H1 (cell line): ENCODE measurements at regions not wholly inside any gene's neighbourhood (a gene's known extent, or its start where the extent isn't known, plus 50 kb on each side); places are given as distances from the start of the nearest gene placed in this dataset.

Experiments used
- CTCF ChIA-PET: fragments of 300-600 bp; sonication (Branson Sonifier 250); formaldehyde crosslinking; loops from one replicate; lab custom pipeline; 2021; ENCODE audit not compliant: partially characterized antibody; lab: Charles Lee
- POLR2A ChIA-PET: fragments of 300-600 bp; sonication (Branson Sonifier 250); formaldehyde crosslinking; loops from one replicate; lab custom pipeline; 2021; ENCODE audit warnings: inconsistent platforms; ENCODE audit not compliant: partially characterized antibody; lab: Charles Lee
- DNase-seq, 2 experiments: peaks; one replicate each; pipeline versions ENCODE4 v3.0.0 to v3.0.0-alpha.2; 2010 to 2022; ENCODE audit warnings: low spot score in 2 of 2, low read depth in 1 of 2, mixed read lengths in 1 of 2
- FAIRE-seq: peaks from 2 replicates; lab custom pipeline; 2011; peaks lifted over from hg19 to GRCh38; lab: Jason Lieb, UNC
- H2AFZ ChIP-seq: 2 replicates; pipeline ENCODE4 v1.8.1; 2012; ENCODE audit warnings: low read length, inconsistent platforms
- H2AK5ac ChIP-seq: 2 replicates; pipeline ENCODE4 v1.6.1; 2013; ENCODE audit warnings: low read depth, low read length
- H2BK120ac ChIP-seq: replicated peaks from 2 replicates; pipeline ENCODE3; 2013; ENCODE audit warnings: low read depth, low read length, inconsistent platforms
- H2BK12ac ChIP-seq: 2 replicates; pipeline ENCODE4 v1.6.1; 2013; ENCODE audit warnings: low read depth, low read length
- H2BK15ac ChIP-seq: 2 replicates; pipeline ENCODE4 v1.6.1; 2013; ENCODE audit warnings: low read length
- H2BK20ac ChIP-seq: 2 replicates; pipeline ENCODE4 v1.6.1; 2013; ENCODE audit warnings: low read length
- H2BK5ac ChIP-seq: 2 replicates; pipeline ENCODE4 v1.6.1; 2013; ENCODE audit warnings: low read depth, low read length
- H3K14ac ChIP-seq: 2 replicates; pipeline ENCODE4 v1.6.1; 2013; ENCODE audit warnings: inconsistent platforms; ENCODE audit not compliant: insufficient read length
- H3K18ac ChIP-seq: 2 replicates; pipeline ENCODE4 v1.6.1; 2013; ENCODE audit warnings: low read length; ENCODE audit errors: extremely low read depth
- H3K23ac ChIP-seq: 2 replicates; pipeline ENCODE4 v1.6.1; 2013; ENCODE audit warnings: inconsistent platforms; ENCODE audit not compliant: insufficient read length
- H3K23me2 ChIP-seq: 2 replicates; pipeline ENCODE4 v1.6.1; 2013; ENCODE audit warnings: low read depth, low read length
- H3K27ac ChIP-seq: 2 replicates; pipeline ENCODE4 v1.6.1; 2011; ENCODE audit warnings: low read depth, low read length, inconsistent platforms
- H3K27me3 ChIP-seq, 4 experiments: replicated peaks in 1 of 4; 1 replicate in 1 of 4; 2 replicates in 3 of 4; pipeline versions ENCODE4 v1.6.1 to v1.8.1; 2011 to 2013; ENCODE audit warnings: low read length in 3 of 4, mild to moderate bottlenecking in 3 of 4, inconsistent platforms in 2 of 4, mixed read lengths in 2 of 4, moderate library complexity in 1 of 4; ENCODE audit not compliant: control insufficient read depth in 3 of 4, insufficient read depth in 3 of 4; ENCODE audit errors: extremely low read depth in 1 of 4
- H3K36me3 ChIP-seq, 4 experiments: 2 replicates each; pipeline versions ENCODE4 v1.6.1 to v1.8.1; 2011 to 2013; ENCODE audit warnings: mild to moderate bottlenecking in 4 of 4, low read length in 3 of 4, moderate library complexity in 2 of 4, control low read depth in 1 of 4, inconsistent platforms in 1 of 4; ENCODE audit not compliant: insufficient read depth in 4 of 4, control insufficient read depth in 2 of 4
- H3K4ac ChIP-seq: replicated peaks from 2 replicates; pipeline ENCODE3; 2013; ENCODE audit warnings: low read length, low read depth, mixed read lengths, inconsistent platforms; ENCODE audit not compliant: insufficient read length
- H3K4me1 ChIP-seq, 4 experiments: replicated peaks in 1 of 4; 1 replicate in 1 of 4; 2 replicates in 3 of 4; pipeline versions ENCODE4 v1.6.1 to v1.8.1; 2011 to 2013; ENCODE audit warnings: low read length in 3 of 4, inconsistent platforms in 2 of 4, mixed read lengths in 1 of 4; ENCODE audit not compliant: insufficient read depth in 4 of 4, control insufficient read depth in 3 of 4
- H3K4me2 ChIP-seq, 2 experiments: 2 replicates each; pipeline versions ENCODE4 v1.6.1 to v1.8.1; 2011 to 2013; ENCODE audit warnings: low read depth in 2 of 2, low read length in 2 of 2, control low read depth in 1 of 2, inconsistent platforms in 1 of 2, mild to moderate bottlenecking in 1 of 2; ENCODE audit not compliant: insufficient read depth in 1 of 2
- H3K4me3 ChIP-seq, 4 experiments: fragments of 200-600, 300-600 bp in 1 of 4; sonication (generic), shearing (Covaris generic), sonication (Bioruptor Twin) in 1 of 4; 2 replicates each; pipeline versions ENCODE4 v1.5.1 to v1.8.1; 2011 to 2016; ENCODE audit warnings: low read length in 4 of 4, low read depth in 3 of 4, control low read depth in 2 of 4, inconsistent platforms in 2 of 4, mild to moderate bottlenecking in 2 of 4, mixed read lengths in 1 of 4, moderate library complexity in 1 of 4; ENCODE audit not compliant: insufficient read depth in 2 of 4; ENCODE audit errors: extremely low read depth in 1 of 4
- H3K56ac ChIP-seq: replicated peaks from 2 replicates; pipeline ENCODE3; 2013; ENCODE audit warnings: low read depth, mild to moderate bottlenecking, mixed read lengths, low read length, inconsistent platforms; ENCODE audit not compliant: insufficient read length
- H3K79me1 ChIP-seq: 2 replicates; pipeline ENCODE4 v1.6.1; 2013; ENCODE audit warnings: low read depth, low read length, control low read depth
- H3K79me2 ChIP-seq, 2 experiments: 2 replicates each; pipeline versions ENCODE4 v1.6.1 to v1.8.1; 2012 to 2013; ENCODE audit warnings: low read length in 2 of 2, mild to moderate bottlenecking in 2 of 2, inconsistent platforms in 1 of 2; ENCODE audit not compliant: insufficient read depth in 2 of 2, control insufficient read depth in 1 of 2
- H3K9ac ChIP-seq, 4 experiments: replicated peaks in 1 of 4; 1 replicate in 1 of 4; 2 replicates in 3 of 4; pipeline versions ENCODE4 v1.6.1 to v1.8.1; 2011 to 2013; ENCODE audit warnings: low read depth in 3 of 4, low read length in 3 of 4, control low read depth in 2 of 4, mild to moderate bottlenecking in 2 of 4, moderate library complexity in 2 of 4, inconsistent platforms in 1 of 4; ENCODE audit errors: extremely low read depth in 1 of 4
- H3K9me3 ChIP-seq, 2 experiments: 2 replicates each; pipeline versions ENCODE4 v1.6.1 to v1.8.1; 2012 to 2013; ENCODE audit warnings: mild to moderate bottlenecking in 2 of 2, moderate library complexity in 2 of 2, control low read depth in 1 of 2, inconsistent platforms in 1 of 2, low read depth in 1 of 2, low read length in 1 of 2, mixed read lengths in 1 of 2; ENCODE audit not compliant: insufficient read depth in 2 of 2
- H4K20me1 ChIP-seq, 2 experiments: replicated peaks in 1 of 2; 2 replicates each; pipeline versions ENCODE3 to v1.8.1; 2011 to 2013; ENCODE audit warnings: inconsistent platforms in 2 of 2, low read length in 2 of 2, mild to moderate bottlenecking in 1 of 2; ENCODE audit not compliant: insufficient read depth in 2 of 2, control insufficient read depth in 1 of 2
- H4K5ac ChIP-seq: 2 replicates; pipeline ENCODE4 v1.6.1; 2013; ENCODE audit warnings: low read length, low read depth, mixed read lengths, inconsistent platforms; ENCODE audit not compliant: insufficient read length
- H4K8ac ChIP-seq: 2 replicates; pipeline ENCODE4 v1.8.0; 2013; ENCODE audit warnings: mild to moderate bottlenecking, moderate library complexity, low read length, inconsistent platforms; ENCODE audit not compliant: insufficient read depth; ENCODE audit errors: extremely low read depth
- H4K91ac ChIP-seq: replicated peaks from 2 replicates; pipeline ENCODE3; 2013; ENCODE audit warnings: low read length, mixed read lengths, inconsistent platforms; ENCODE audit not compliant: insufficient read length
- CBX5 ChIP-seq: fragments of 300-800, 300-1000 bp; sonication (generic); IDR thresholded peaks from 2 replicates; pipeline ENCODE4 v1.7.1; 2016; ENCODE audit warnings: antibody characterized with exemption, low read length, low read depth
- E2F6 ChIP-seq: IDR thresholded peaks from 2 replicates; pipeline ENCODE4 v1.6.1; 2012; ENCODE audit warnings: inconsistent platforms
- EZH2 ChIP-seq: fragments of 200-600 bp; sonication (generic); IDR thresholded peaks from 2 replicates; pipeline ENCODE4 v1.7.1; 2012; ENCODE audit warnings: low read depth, mild to moderate bottlenecking, moderate library complexity, low read length, inconsistent platforms; ENCODE audit not compliant: severe bottlenecking
- NRF1 ChIP-seq: IDR thresholded peaks from 2 replicates; pipeline ENCODE4 v1.6.1; 2011; ENCODE audit warnings: mild to moderate bottlenecking, low read depth, low read length, improper control_type of control experiment
- PHF8 ChIP-seq: fragments of 200-600 bp; sonication (generic); conservative IDR thresholded peaks from 2 replicates; pipeline ENCODE4 v1.7.1; 2012; ENCODE audit warnings: low read depth, mild to moderate bottlenecking, inconsistent platforms, low read length, moderate library complexity
- RFX5 ChIP-seq: IDR thresholded peaks from 2 replicates; pipeline ENCODE4 v1.6.1; 2011; ENCODE audit warnings: low read depth, low read length, improper control_type of control experiment, borderline replicate concordance
- SP2 ChIP-seq: IDR thresholded peaks from 2 replicates; pipeline ENCODE4 v1.6.1; 2012; ENCODE audit warnings: mild to moderate bottlenecking, low read length, inconsistent platforms
- TBP ChIP-seq: IDR thresholded peaks from 2 replicates; pipeline ENCODE4 v1.6.1; 2011; ENCODE audit warnings: low read depth, low read length, improper control_type of control experiment
- WGBS, 2 experiments: shearing (Covaris generic) in 1 of 2; methylation state at CpG; one replicate each; pipeline versions ENCODE4 v1.1.6 to v1.1.7; 2013 to 2015; ENCODE audit warnings: low lambda C conversion rate in 2 of 2, mixed read lengths in 2 of 2, inconsistent platforms in 1 of 2, low coverage in 1 of 2, missing lambda C conversion rate in 1 of 2; ENCODE audit not compliant: insufficient replicate concordance in 2 of 2, insufficient coverage in 1 of 2, insufficient read length in 1 of 2; ENCODE audit errors: extremely low coverage in 1 of 2, missing lambda C conversion rate in 1 of 2; 5-methylcytosine and 5-hydroxymethylcytosine counted together

DNA sequence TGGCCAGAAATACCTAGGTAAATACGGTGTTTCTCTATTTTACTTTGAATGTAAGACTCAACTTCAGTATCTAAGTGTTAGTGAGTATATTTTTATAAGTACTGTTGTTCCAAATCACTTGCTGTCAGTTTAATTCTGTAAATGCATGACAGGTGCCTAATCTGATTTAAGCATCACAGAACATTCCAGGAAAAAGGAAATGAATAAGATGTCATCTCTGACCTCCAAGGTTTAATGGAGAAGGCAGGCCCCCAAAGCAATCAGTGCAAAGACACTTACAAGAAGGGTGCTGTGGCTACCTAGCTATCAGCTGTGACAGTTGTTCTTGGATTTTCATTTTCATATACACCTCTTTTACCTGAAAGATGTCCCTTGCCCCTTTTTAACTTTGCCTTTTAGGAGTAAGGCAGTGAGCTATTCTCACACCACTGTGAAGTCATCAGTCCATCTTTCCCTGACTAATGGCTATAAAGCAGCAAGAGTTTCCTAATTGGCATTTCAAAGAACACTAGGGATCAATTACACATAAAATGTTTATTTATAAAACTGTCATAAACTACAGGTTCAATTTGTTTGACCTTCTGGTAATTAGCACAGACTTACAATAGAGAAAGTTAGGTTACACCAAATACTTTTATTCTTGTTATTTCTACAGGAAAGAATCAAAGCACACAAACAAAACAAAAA lies 427.6 kb downstream of the SPRY2 start:
- DNase-seq = no peak
- Histone ChIP-seq H3K4me2 (no peak overlapping the region), H4K5ac (no peak overlapping the region), H3K36me3 (no peaks in the 10 kb centered on the region), H3K79me1 (no peaks in the 10 kb centered on the region), H3K18ac (no peak overlapping the region), H3K27me3 (no peaks in the 10 kb centered on the region), H3K4ac (no peak overlapping the region), H2BK15ac (no peak overlapping the region), H3K56ac (no peak overlapping the region), H3K27ac (no peak overlapping the region), H2BK12ac (no peak overlapping the region), H3K79me2 (no peaks in the 10 kb centered on the region), H3K23me2 (no peaks in the 10 kb centered on the region; the same call in 1 of the 2 replicates), H2BK120ac (no peak overlapping the region), H4K91ac (no peak overlapping the region), H3K23ac (no peak overlapping the region), H3K4me1 (peaks cover 0 to 2% (median 0%) of the 10 kb centered on the region in 4 experiments; a peak in 1 of 7 replicates), H3K9ac (no peak overlapping the region), H2BK20ac (no peak overlapping the region), H2AK5ac (no peak overlapping the region), H3K14ac (no peak overlapping the region), H3K9me3 (no peaks in the 10 kb centered on the region), H4K20me1 (no peaks in the 10 kb centered on the region), H3K4me3 (no peak overlapping the region), H2AFZ (no peak overlapping the region), H4K8ac (no peak overlapping the region), H2BK5ac (no peak overlapping the region)
- POLR2A ChIA-PET = no interaction called here
- CTCF ChIA-PET = interaction anchor here (2.2 kb wide), 1 partner anchor 12 kb away, joined by 9 read pairs; no protein-coding TSS in a partner anchor
- no peak for FAIRE-seq
- WGBS, 2 experiments = 88% methylated on average over 1 of the region's 1 CpG; no CpG with 5 or more reads in 1 of the 2 experiments
- TF ChIP-seq CBX5 = no peak
- no peak for TF ChIP-seq EZH2
- no peak for TF ChIP-seq NRF1
- no peak for TF ChIP-seq SP2
- no peak for TF ChIP-seq RFX5
- no peak for TF ChIP-seq PHF8
- TF ChIP-seq TBP = no peak
- no peak for TF ChIP-seq E2F6
- TF ChIP-seq, all 59 proteins: peak for 0
